OCI-LY1 (cell line): ENCODE measurements at regions not wholly inside any gene's neighbourhood (a gene's known extent, or its start where the extent isn't known, plus 50 kb on each side); places are given as distances from the start of the nearest gene placed in this dataset.

Experiments used
- H2AFZ ChIP-seq: fragments of 200-600 bp; sonication (generic), shearing (Covaris generic); 2 replicates; pipeline ENCODE4 v1.6.0; 2014; ENCODE audit warnings: antibody characterized with exemption, mild to moderate bottlenecking, low read length
- H3F3A ChIP-seq: fragments of 200-600 bp; sonication (generic), shearing (Covaris generic); 2 replicates; pipeline ENCODE4 v1.6.0; 2014; ENCODE audit warnings: mild to moderate bottlenecking, antibody characterized with exemption, low read length, moderate library complexity; ENCODE audit not compliant: insufficient read depth
- H3K27ac ChIP-seq: fragments of 200-600 bp; sonication (generic); 2 replicates; pipeline ENCODE4 v1.5.1; 2014; ENCODE audit warnings: low read length, mixed run types, mild to moderate bottlenecking, low read depth; ENCODE audit not compliant: poor library complexity, severe bottlenecking
- H3K27me3 ChIP-seq: fragments of 200-600 bp; sonication (generic); 2 replicates; pipeline ENCODE4 v1.6.0; 2014; ENCODE audit warnings: antibody characterized with exemption, mild to moderate bottlenecking, low read length, moderate library complexity; ENCODE audit not compliant: insufficient read depth
- H3K36me3 ChIP-seq: fragments of 200-600 bp; sonication (generic); 2 replicates; pipeline ENCODE4 v1.6.1; 2014; ENCODE audit warnings: mild to moderate bottlenecking, antibody characterized with exemption, low read length, moderate library complexity, mixed read lengths; ENCODE audit not compliant: insufficient read depth
- H3K4me1 ChIP-seq: fragments of 200-600 bp; sonication (generic); 2 replicates; pipeline ENCODE4 v1.5.1; 2014; ENCODE audit warnings: mild to moderate bottlenecking, low read length, moderate library complexity; ENCODE audit not compliant: insufficient read depth, severe bottlenecking
- H3K4me2 ChIP-seq: fragments of 200-600 bp; sonication (generic), shearing (Covaris generic); 2 replicates; pipeline ENCODE4 v1.6.1; 2014; ENCODE audit warnings: low read length
- H3K4me3 ChIP-seq: fragments of 200-600 bp; sonication (generic); 2 replicates; pipeline ENCODE4 v1.5.1; 2014; ENCODE audit warnings: low read length, low read depth, mild to moderate bottlenecking, mixed read lengths; ENCODE audit not compliant: poor library complexity, severe bottlenecking
- H3K79me2 ChIP-seq: fragments of 200-600 bp; shearing (Covaris generic); 2 replicates; pipeline ENCODE4 v1.6.1; 2016; ENCODE audit warnings: mixed run types, low read length, mixed read lengths; ENCODE audit not compliant: insufficient read depth
- H3K9ac ChIP-seq: fragments of 200-600 bp; sonication (generic), shearing (Covaris generic); 2 replicates; pipeline ENCODE4 v1.6.1; 2014; ENCODE audit warnings: mild to moderate bottlenecking, low read length, mixed read lengths
- H3K9me2 ChIP-seq: fragments of 200-600 bp; sonication (generic), shearing (Covaris generic); 2 replicates; pipeline ENCODE4 v1.6.1; 2014; ENCODE audit warnings: low read depth, mild to moderate bottlenecking, low read length, mixed read lengths
- H3K9me3 ChIP-seq: fragments of 200-600 bp; shearing (Covaris generic); 2 replicates; pipeline ENCODE4 v1.6.1; 2014; ENCODE audit warnings: low read length, mixed read lengths
- H4K20me1 ChIP-seq: fragments of 200-600 bp; sonication (generic), shearing (Covaris generic); 2 replicates; pipeline ENCODE4 v1.6.0; 2016; ENCODE audit warnings: mild to moderate bottlenecking, low read length; ENCODE audit not compliant: insufficient read depth
- EZH2 ChIP-seq: fragments of 200-600 bp; sonication (generic), shearing (Covaris generic); IDR thresholded peaks from 2 replicates; pipeline ENCODE4 v1.8.0; 2017; ENCODE audit warnings: borderline replicate concordance, mixed run types, mild to moderate bottlenecking, antibody characterized with exemption, low read length, moderate library complexity, mixed read lengths
- TF ChIP-seq, protein P1 (sequence below): fragments of 200-600 bp; sonication (generic), shearing (Covaris generic); IDR thresholded peaks from 2 replicates; pipeline ENCODE4 v1.5.1; 2017; ENCODE audit warnings: mild to moderate bottlenecking, antibody characterized with exemption, low read length, moderate library complexity, mixed read lengths

DNA sequence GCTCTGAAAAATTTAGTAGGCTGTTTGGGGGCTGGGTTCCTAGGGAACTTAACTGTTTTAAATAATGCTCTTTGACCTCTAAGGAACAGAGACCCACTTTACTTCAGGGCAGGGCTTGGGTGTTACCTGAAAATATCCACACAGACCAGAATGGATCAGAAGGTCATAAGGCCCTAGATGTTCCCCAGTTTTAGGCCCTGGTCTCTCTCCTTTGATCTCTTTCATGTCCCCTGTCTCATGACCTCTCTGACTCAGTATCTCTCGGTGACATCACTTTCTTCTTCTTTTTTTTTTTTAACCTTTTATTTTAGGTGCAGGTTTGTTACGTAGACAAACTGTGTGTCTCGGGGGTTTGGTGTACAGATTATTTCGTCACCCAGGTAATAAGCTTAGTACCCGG lies 272.1 kb upstream of the SGK1 start:
- no peaks in the 10 kb centered on the region for H3K9me2 ChIP-seq
- H3F3A ChIP-seq, result no peaks in the 10 kb centered on the region
- no peak overlapping the region for H3K27ac ChIP-seq
- H3K4me1 ChIP-seq, result no peaks in the 10 kb centered on the region
- H3K4me2 ChIP-seq, result no peak overlapping the region
- TF ChIP-seq EZH2, result no peak
- TF ChIP-seq, protein P1, sequence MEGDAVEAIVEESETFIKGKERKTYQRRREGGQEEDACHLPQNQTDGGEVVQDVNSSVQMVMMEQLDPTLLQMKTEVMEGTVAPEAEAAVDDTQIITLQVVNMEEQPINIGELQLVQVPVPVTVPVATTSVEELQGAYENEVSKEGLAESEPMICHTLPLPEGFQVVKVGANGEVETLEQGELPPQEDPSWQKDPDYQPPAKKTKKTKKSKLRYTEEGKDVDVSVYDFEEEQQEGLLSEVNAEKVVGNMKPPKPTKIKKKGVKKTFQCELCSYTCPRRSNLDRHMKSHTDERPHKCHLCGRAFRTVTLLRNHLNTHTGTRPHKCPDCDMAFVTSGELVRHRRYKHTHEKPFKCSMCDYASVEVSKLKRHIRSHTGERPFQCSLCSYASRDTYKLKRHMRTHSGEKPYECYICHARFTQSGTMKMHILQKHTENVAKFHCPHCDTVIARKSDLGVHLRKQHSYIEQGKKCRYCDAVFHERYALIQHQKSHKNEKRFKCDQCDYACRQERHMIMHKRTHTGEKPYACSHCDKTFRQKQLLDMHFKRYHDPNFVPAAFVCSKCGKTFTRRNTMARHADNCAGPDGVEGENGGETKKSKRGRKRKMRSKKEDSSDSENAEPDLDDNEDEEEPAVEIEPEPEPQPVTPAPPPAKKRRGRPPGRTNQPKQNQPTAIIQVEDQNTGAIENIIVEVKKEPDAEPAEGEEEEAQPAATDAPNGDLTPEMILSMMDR, result no peak
- H3K79me2 ChIP-seq, result no peaks in the 10 kb centered on the region
- no peak overlapping the region for H3K4me3 ChIP-seq
- H2AFZ ChIP-seq, result no peak overlapping the region
- H3K9me3 ChIP-seq, result no peaks in the 10 kb centered on the region
- no peaks in the 10 kb centered on the region for H4K20me1 ChIP-seq
- H3K9ac ChIP-seq, result no peak overlapping the region
- no peaks in the 10 kb centered on the region for H3K27me3 ChIP-seq
- H3K36me3 ChIP-seq, result no peaks in the 10 kb centered on the region

DNA sequence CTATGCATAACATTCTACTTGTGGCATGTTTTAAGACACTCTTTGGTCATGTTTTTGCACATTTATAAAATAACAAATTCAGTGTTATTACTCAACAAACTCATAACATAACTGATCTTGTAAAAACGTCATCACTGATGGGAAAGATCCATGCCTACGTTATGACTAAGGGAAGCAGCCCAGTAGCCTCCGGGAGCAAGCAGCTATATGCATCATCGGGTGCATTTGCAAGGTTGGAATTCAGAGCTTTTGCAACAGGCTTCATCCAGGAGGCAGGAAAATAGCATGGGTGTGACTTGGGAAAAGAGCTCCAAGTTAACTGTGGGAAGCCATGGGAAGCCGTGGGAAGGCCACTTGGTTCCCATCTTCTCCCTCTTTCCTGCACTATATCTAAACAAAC lies 271.6 kb upstream of the SGK1 start:
- H3K27me3 ChIP-seq, result no peaks in the 10 kb centered on the region
- no peaks in the 10 kb centered on the region for H3K9me3 ChIP-seq
- H3K9me2 ChIP-seq, result no peaks in the 10 kb centered on the region
- H3K4me1 ChIP-seq, result no peaks in the 10 kb centered on the region
- H3K4me3 ChIP-seq, result no peak overlapping the region
- no peaks in the 10 kb centered on the region for H3F3A ChIP-seq
- no peak overlapping the region for H3K4me2 ChIP-seq
- H3K27ac ChIP-seq, result no peak overlapping the region
- TF ChIP-seq, protein P1, result no peak
- no peak for TF ChIP-seq EZH2
- H4K20me1 ChIP-seq, result no peaks in the 10 kb centered on the region
- H3K9ac ChIP-seq, result no peak overlapping the region
- H3K36me3 ChIP-seq, result no peaks in the 10 kb centered on the region
- no peaks in the 10 kb centered on the region for H3K79me2 ChIP-seq
- no peak overlapping the region for H2AFZ ChIP-seq

DNA sequence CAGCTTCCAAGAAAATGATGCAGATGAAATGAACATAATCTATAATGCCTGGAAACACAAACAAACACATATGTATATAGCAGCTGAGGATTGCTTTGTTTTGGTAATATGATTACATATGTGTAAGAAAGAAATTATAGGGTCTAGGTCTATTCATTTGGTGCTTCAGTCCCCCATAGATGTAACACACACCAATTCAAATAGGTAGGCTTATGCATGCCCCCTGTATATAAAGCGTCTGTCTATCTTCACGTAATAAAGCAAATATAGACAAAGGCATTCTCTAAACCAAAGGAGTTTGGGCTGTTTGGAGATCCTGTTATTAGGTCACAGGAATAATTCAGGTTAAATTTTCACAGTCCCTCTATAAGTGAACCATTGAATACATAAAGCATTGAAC lies 270.4 kb upstream of the SGK1 start:
- no peak overlapping the region for H3K27ac ChIP-seq
- H3K4me2 ChIP-seq, result no peak overlapping the region
- H3K4me3 ChIP-seq, result no peak overlapping the region
- no peaks in the 10 kb centered on the region for H3K27me3 ChIP-seq
- no peak overlapping the region for H3K9ac ChIP-seq
- no peaks in the 10 kb centered on the region for H3F3A ChIP-seq
- H3K9me3 ChIP-seq, result no peaks in the 10 kb centered on the region
- no peaks in the 10 kb centered on the region for H3K36me3 ChIP-seq
- H3K79me2 ChIP-seq, result no peaks in the 10 kb centered on the region
- no peaks in the 10 kb centered on the region for H4K20me1 ChIP-seq
- no peaks in the 10 kb centered on the region for H3K4me1 ChIP-seq
- H2AFZ ChIP-seq, result no peak overlapping the region
- H3K9me2 ChIP-seq, result no peaks in the 10 kb centered on the region
- no peak for TF ChIP-seq EZH2
- TF ChIP-seq, protein P1, result no peak
